HG03432 (cell line): ENCODE measurements at regions not wholly inside any gene's neighbourhood (a gene's known extent, or its start where the extent isn't known, plus 50 kb on each side); places are given as distances from the start of the nearest gene placed in this dataset.
"Not testable (repeated sequence)": the region's sequence is repeated elsewhere in the genome, so short reads cannot be mapped to it uniquely, and the experiment has no call there.

Experiments used
- ATAC-seq: cut with Tn5 transposase; IDR thresholded peaks from one replicate; pipeline ENCODE4 v1.9.1; 2021; ENCODE audit warnings: mild to moderate bottlenecking, moderate library complexity; ENCODE audit not compliant: unreplicated experiment

- ATAC-seq: no peak
Measured at GRCh38 chr3:82423268-82424030, 662.0 kb upstream of the GBE1 start.

- ATAC-seq: peak; percentile 75
Measured at GRCh38 chr3:82416830-82417229, 655.4 kb upstream of the GBE1 start.

- ATAC-seq: no peak
Measured at GRCh38 chr3:82416349-82416748, 654.9 kb upstream of the GBE1 start.

- no peak for ATAC-seq
Measured at GRCh38 chr3:82413171-82413570, 651.7 kb upstream of the GBE1 start.

DNA sequence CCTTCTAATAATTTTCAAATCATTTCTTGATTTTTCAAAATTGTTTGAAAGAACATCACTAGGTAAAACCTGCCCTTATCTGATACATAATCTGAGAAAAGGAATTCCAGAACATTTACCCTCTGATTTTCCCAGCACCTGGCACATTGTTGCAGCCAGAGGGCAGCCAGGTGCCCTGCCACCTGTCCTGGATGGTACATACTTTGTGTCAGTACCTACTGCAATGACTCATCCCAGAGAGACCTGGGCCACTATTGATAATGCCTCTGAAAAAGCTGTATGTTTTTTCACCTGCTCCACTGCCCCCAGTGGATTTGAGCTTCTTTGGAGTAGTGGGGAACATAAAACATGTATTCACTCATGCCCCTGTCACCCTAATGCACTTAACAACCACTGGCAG, 648.9 kb upstream of the GBE1 start:
- ATAC-seq: no peak

DNA sequence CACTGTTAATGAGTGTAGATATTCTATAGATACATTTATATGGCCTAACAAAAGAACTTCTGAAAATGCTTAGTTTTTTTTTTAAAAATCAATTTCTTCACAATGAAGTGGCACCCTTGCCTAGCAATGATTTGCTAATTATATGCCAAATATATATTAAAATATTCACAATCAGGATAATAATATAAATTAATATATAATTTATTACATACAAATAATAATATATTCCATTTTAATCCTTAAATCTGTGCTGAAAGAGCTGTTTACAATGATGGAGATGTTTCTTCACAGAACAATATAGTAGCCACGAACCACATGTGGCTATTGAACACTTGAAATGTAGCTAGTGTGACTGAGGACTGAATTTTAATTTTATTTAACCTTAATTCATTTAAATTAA, 648.4 kb upstream of the GBE1 start:
- ATAC-seq: no peak

DNA sequence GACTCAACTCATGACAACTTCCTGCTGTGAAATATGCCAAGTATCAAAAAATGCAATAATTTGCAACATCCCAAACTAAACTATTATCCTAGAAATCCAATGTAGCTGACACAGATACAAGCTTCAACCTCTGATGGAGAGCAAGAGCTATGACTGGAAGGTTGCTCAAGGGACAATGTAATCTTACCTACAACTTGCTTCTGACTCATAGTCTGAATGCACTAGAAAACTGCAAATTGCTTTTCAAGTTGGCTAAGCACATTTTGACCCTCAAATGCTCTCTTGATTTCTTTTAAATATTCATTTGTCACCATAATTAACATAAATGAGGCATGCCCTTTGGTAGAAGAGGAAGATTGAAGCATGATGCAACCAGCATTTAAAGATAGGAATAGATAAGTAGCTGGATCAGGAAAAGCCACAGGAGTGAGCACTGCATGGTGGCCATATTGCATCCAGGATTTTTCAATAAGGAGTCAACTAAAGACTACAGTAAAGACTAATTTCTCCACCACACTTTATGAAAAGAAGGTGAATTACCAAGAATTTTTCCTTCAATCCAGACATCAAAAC, 630.8 kb upstream of the GBE1 start:
- ATAC-seq: no peak

DNA sequence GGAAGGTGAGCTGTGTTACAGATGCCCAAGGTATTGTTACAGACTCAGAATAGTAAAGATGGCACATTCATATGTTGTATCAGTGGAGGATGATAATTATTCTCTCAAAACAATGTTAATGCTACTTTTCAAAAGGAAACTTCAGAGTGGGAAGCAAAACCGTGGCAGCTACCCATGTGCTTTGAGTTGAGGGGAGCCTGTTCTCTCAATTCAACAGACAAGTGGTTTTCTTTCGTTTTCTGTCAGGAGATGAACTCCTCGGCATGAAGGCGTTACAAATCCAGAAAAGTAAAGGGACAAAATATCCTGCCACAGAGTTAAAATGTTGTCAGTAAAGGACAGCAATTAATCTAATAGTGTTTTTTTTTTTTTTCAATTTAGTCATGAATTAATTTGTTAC, 629.4 kb upstream of the GBE1 start:
- ATAC-seq: no peak

GRCh38 chr3:82386647-82387046, 625.2 kb upstream of the GBE1 start:
- ATAC-seq: no peak

DNA sequence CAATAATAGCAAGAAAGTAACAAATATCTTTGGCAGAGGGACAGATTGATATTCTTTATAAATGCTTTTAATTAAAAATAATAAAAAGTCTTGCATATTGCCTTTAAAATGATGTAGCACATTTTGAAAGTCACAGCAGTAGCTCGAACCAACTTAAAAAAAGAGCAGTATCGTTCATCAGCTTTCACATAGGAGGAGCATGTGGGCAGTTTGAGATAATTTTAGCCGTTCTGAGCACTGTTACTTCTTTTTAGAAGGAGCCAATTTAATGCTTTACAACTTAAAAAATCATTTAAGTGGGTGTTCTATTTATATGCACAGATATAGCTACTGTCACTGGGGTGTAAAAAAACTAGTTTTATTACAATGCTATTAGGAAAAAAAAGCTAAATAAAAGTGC, 622.7 kb upstream of the GBE1 start:
- no peak for ATAC-seq

GRCh38 chr3:82382831-82383230, 621.4 kb upstream of the GBE1 start:
- no peak for ATAC-seq

DNA sequence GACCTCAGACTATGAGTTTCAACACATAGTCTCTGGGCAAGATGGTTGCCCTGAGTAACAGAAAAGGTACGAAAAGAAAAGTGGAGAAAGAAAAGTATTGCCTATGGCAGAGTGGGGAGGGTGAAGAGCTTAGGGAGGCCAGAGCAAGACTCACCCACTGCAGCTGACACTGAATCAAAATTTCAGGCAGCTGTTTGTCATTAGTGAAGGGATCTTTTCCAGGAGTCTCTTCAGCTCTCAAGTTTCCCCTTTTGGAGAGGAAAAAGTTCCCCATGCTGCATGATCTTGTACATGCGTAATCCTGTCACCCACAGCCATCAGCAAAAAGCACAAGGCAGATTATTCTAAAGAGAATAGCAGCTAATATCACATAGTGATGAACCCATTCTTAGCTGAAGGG, 616.9 kb upstream of the GBE1 start:
- ATAC-seq: no peak

- no peak for ATAC-seq
Measured at GRCh38 chr3:82376883-82377282, 615.4 kb upstream of the GBE1 start.

GRCh38 chr3:82373833-82374232, 612.4 kb upstream of the GBE1 start:
- ATAC-seq: not testable (repeated sequence)

DNA sequence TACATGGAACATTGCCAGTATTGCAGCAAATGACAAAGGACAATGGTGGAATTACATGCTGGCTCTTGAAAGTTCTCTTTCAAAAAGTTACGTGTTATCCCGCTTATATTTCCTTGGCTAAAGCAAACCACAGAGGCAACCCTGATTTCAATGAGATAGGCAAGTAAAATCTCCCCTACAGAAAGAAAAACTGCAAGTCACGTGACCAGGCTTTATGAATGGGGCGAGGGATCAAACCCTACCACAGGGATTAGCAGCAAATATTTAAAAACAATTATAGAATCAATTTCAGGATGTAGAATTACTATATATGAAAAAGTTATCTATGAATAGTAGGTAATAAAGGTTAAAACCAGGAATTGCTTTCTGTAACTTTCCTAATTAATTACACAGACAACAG, 603.4 kb upstream of the GBE1 start:
- no peak for ATAC-seq

DNA sequence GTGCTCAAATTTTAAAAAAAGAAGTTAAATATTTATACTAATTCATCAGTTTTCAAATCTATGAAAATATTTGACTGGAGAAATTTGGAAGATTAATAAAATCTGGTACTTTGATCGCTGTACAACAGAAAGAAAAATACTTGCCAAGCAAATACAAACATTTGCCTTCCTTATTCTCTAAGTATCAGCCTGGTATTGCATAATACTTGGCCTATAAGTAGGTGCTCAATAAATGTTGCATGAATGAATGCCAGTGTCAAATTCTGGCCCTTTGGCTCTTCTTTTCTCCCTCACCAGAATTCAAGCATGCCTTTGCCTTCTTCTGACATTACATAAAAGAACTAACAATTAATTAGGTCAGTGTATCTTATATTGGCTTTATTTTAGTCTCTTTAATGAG, 601.7 kb upstream of the GBE1 start:
- no peak for ATAC-seq

DNA sequence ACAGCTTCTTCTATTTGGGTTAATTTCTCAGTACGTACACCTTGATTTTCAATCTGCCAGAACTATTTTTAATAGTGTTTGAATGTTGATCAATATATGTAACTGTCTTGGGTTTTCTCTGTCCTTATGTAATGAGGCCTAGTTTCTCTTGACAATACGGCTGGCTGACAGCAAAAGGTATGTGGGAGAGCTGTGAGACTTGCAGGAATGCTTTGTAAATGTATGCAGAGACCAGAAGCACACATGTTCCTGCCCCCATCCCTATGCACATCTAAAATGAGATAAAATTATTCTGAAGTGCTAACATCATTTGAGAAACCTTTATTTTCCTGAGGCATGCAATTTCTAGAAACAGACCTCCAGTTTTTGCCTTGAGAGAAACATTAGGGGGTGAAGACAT, 593.8 kb upstream of the GBE1 start:
- no peak for ATAC-seq

- ATAC-seq: peak; percentile 68
Measured at GRCh38 chr3:82354228-82354627, 592.8 kb upstream of the GBE1 start.

- ATAC-seq: no peak
Measured at GRCh38 chr3:82353306-82354171, 592.1 kb upstream of the GBE1 start.

- no peak for ATAC-seq
Measured at GRCh38 chr3:82347585-82347984, 586.1 kb upstream of the GBE1 start.

- ATAC-seq: no peak
Measured at GRCh38 chr3:82342521-82342920, 581.1 kb upstream of the GBE1 start.

GRCh38 chr3:82329300-82329699, 567.9 kb upstream of the GBE1 start:
- ATAC-seq: peak; percentile 54
